Natural killer cell treated with Interleukin-12 subunit alpha and Interleukin-12 subunit beta and Interleukin-15 and Interleukin-18, amount 100 ng/mL, for 72 hours (primary cell): ENCODE measurements at regions not wholly inside any gene's neighbourhood (a gene's known extent, or its start where the extent isn't known, plus 50 kb on each side); places are given as distances from the start of the nearest gene placed in this dataset.

Experiments
- ATAC-seq, 2 donors: fragments of 150-1000 bp; cut with Tn5 transposase in 1 of 2; sonication (Bioruptor Pico), chemical (Tn5 transposase) in 1 of 2; 2 replicates each; pipeline ENCODE4 v1.10.0; 2021
- DNase-seq: peaks from one replicate; pipeline ENCODE4 v3.0.0; 2022; ENCODE audit warnings: low spot score
- H3K27ac Mint-ChIP-seq, 2 donors: 1 replicate in 1 of 2; 2 replicates in 1 of 2; pipeline ENCODE4 v1.8.0; 2022; ENCODE audit warnings: mixed read lengths in 2 of 2, mild to moderate bottlenecking in 1 of 2, moderate library complexity in 1 of 2
- H3K27me3 Mint-ChIP-seq, 2 donors: 1 replicate in 1 of 2; 2 replicates in 1 of 2; pipeline ENCODE4 v1.8.0; 2022; ENCODE audit warnings: mixed read lengths in 2 of 2
- H3K36me3 Mint-ChIP-seq: one replicate; pipeline ENCODE4 v1.8.0; 2022; ENCODE audit warnings: mixed read lengths
- H3K4me1 Mint-ChIP-seq, 2 donors: 1 replicate in 1 of 2; 2 replicates in 1 of 2; pipeline ENCODE4 v1.8.0; 2022; ENCODE audit warnings: low read depth in 2 of 2, mixed read lengths in 2 of 2, mild to moderate bottlenecking in 1 of 2
- H3K4me3 Mint-ChIP-seq: one replicate; pipeline ENCODE4 v1.8.0; 2022; ENCODE audit warnings: mixed read lengths
- H3K9me3 Mint-ChIP-seq: 2 replicates; pipeline ENCODE4 v1.8.0; 2022; ENCODE audit warnings: mixed read lengths

- no peaks in the 10 kb centered on the region for H3K36me3 Mint-ChIP-seq
- H3K4me3 Mint-ChIP-seq: no peak overlapping the region
- DNase-seq: peak; percentile 31
- H3K9me3 Mint-ChIP-seq: no peaks in the 10 kb centered on the region
- no peak overlapping the region for H3K27ac Mint-ChIP-seq
- H3K27me3 Mint-ChIP-seq: peaks cover 6 to 9% of the 10 kb centered on the region in 2 donors
- ATAC-seq: no peak
- H3K4me1 Mint-ChIP-seq: peaks cover 0 to 3% of the 10 kb centered on the region in 2 donors
Measured at GRCh38 chr4:3708611-3709010, 57.6 kb upstream of the ADRA2C start.

DNA sequence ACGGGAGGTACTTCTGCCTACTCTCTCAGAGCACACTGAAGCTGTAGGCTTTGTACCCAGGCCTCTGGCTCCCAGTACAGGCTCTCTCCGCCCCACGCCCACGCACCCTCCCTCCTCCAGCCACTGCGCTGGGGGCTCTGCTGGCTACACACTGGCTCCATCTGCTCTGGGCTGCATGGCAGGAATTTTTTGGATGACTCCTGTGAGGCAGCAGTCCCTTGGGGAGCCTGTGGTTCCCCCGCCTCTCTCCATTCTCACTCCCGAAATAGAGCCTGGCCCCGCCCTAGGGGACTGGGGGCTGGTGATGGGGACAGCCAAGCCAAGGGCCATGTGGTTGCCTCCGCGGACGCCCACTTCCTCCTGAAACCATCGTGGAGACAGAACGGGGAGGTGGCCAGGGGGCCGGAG lies 58.1 kb upstream of the ADRA2C start:
- Mint-ChIP-seq H3K27ac (no peak overlapping the region), H3K27me3 (peaks cover 6 to 9% of the 10 kb centered on the region in 2 donors), H3K9me3 (no peaks in the 10 kb centered on the region), H3K36me3 (no peaks in the 10 kb centered on the region), H3K4me3 (no peak overlapping the region), H3K4me1 (peaks cover 0 to 3% of the 10 kb centered on the region in 2 donors)
- DNase-seq (peak; percentile 54), ATAC-seq (no peak)

DNA sequence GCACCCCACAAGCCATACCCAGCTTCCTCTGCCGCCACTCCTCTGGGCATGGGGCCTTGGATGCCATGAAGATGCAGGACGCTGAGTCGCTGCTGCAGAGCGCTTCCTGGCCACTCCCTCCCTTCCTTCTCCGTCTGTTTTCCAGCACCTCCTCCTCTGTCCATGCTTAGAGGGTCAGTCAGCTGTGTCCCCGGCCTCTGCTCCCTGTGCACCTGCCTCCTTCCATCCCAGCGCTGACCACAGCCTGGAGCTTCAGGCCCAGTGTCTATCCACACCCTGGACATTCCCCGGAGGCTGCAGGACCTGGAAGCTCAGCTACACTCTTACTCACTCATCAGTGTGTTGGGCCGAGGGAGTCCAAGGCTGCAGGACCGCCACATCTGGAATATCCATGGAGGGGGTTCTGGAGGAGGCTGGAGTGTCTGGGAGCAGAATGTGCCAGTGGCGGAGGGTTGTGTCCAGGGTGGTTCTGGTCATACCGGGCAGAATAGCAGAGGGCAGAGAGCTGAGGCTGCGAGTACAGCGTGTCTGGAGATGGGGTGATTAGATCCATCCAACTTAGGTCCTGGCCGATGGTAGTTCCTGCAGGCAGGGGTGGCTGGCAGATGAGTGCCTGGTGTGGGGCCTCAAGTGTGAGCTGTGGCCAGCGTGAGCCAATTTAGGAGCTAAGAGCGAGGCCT lies 58.6 kb upstream of the ADRA2C start:
- Mint-ChIP-seq H3K36me3 (no peaks in the 10 kb centered on the region), H3K4me3 (no peak overlapping the region), H3K9me3 (no peaks in the 10 kb centered on the region), H3K27me3 (peaks cover 6 to 9% of the 10 kb centered on the region in 2 donors), H3K4me1 (peaks cover 0 to 3% of the 10 kb centered on the region in 2 donors), H3K27ac (no peak overlapping the region)
- no peak for ATAC-seq
- DNase-seq: no peak

GRCh38 chr4:3706565-3707422 lies 59.4 kb upstream of the ADRA2C start:
- ATAC-seq (no peak), DNase-seq (no peak)
- Mint-ChIP-seq H3K36me3 (no peaks in the 10 kb centered on the region), H3K27ac (no peak overlapping the region), H3K27me3 (peaks cover 6 to 9% of the 10 kb centered on the region in 2 donors), H3K9me3 (no peaks in the 10 kb centered on the region), H3K4me3 (no peak overlapping the region), H3K4me1 (peaks cover 0 to 3% of the 10 kb centered on the region in 2 donors)

DNA sequence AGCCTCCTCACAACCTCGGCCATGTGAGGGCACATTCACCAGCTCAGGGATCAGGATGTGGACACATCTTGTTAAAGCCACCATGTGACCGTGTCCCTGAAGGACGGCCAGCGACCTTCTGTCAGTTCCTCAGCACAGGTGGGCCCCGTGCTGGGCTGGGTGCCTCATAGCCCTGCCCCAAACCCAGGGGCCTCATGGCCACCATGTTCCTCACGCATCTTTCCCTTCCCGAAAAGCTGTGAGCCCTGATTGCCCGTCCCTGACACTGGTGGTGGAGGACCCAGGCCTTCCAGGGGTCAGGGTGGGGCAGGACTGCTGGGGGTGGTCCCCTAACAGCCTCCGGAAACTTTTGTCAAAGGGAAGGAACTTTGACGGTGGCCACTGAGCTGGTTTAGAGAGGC lies 60.1 kb upstream of the ADRA2C start:
- Mint-ChIP-seq H3K36me3 (no peaks in the 10 kb centered on the region), H3K4me1 (peaks cover 0 to 3% of the 10 kb centered on the region in 2 donors), H3K9me3 (no peaks in the 10 kb centered on the region), H3K4me3 (no peak overlapping the region), H3K27ac (no peak overlapping the region), H3K27me3 (peaks cover 6 to 9% of the 10 kb centered on the region in 2 donors)
- DNase-seq (peak; percentile 12), ATAC-seq (no peak)

- no peak overlapping the region for H3K27ac Mint-ChIP-seq
- H3K4me1 Mint-ChIP-seq: peaks cover 0 to 3% of the 10 kb centered on the region in 2 donors
- H3K27me3 Mint-ChIP-seq: peaks cover 10 to 12% of the 10 kb centered on the region in 2 donors
- ATAC-seq (no peak), DNase-seq (no peak)
- no peaks in the 10 kb centered on the region for H3K36me3 Mint-ChIP-seq
- no peaks in the 10 kb centered on the region for H3K9me3 Mint-ChIP-seq
- H3K4me3 Mint-ChIP-seq: no peak overlapping the region
Measured at GRCh38 chr4:3705236-3705987, 60.8 kb upstream of the ADRA2C start.

GRCh38 chr4:3704669-3705068 lies 61.5 kb upstream of the ADRA2C start:
- ATAC-seq (no peak), DNase-seq (no peak)
- H3K9me3 Mint-ChIP-seq: no peaks in the 10 kb centered on the region
- H3K36me3 Mint-ChIP-seq: no peaks in the 10 kb centered on the region
- no peak overlapping the region for H3K27ac Mint-ChIP-seq
- peaks cover 0 to 3% of the 10 kb centered on the region in 2 donors for H3K4me1 Mint-ChIP-seq
- peaks cover 13 to 17% of the 10 kb centered on the region in 2 donors for H3K27me3 Mint-ChIP-seq
- H3K4me3 Mint-ChIP-seq: no peak overlapping the region

GRCh38 chr4:3703677-3704521 lies 62.3 kb upstream of the ADRA2C start:
- peaks cover 0 to 3% of the 10 kb centered on the region in 2 donors for H3K4me1 Mint-ChIP-seq
- H3K27me3 Mint-ChIP-seq: peaks cover 16 to 19% of the 10 kb centered on the region in 2 donors
- DNase-seq (no peak), ATAC-seq (no peak)
- no peak overlapping the region for H3K27ac Mint-ChIP-seq
- H3K36me3 Mint-ChIP-seq: no peaks in the 10 kb centered on the region
- H3K9me3 Mint-ChIP-seq: no peaks in the 10 kb centered on the region
- no peak overlapping the region for H3K4me3 Mint-ChIP-seq

DNA sequence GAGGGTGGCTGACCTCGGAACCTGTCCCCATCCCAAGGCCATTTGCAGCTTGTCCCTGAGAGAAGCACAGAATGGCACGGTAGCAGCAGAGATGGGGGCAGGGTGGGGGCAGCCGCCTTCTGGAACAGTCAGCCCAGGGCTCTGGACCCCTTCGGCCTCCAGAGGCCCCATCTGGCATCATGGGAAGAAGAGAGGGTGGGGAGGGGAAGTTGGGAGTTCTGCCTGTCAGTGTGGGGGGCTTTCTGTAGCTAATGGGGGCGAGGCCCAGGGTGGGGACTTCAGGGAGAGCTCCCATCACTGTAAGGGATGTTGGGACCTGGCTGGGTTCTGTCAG lies 62.9 kb upstream of the ADRA2C start:
- peaks cover 0 to 3% of the 10 kb centered on the region in 2 donors for H3K4me1 Mint-ChIP-seq
- H3K36me3 Mint-ChIP-seq: no peaks in the 10 kb centered on the region
- ATAC-seq (no peak), DNase-seq (no peak)
- H3K27ac Mint-ChIP-seq: no peak overlapping the region
- peaks cover 21 to 24% of the 10 kb centered on the region in 2 donors for H3K27me3 Mint-ChIP-seq
- no peaks in the 10 kb centered on the region for H3K9me3 Mint-ChIP-seq
- H3K4me3 Mint-ChIP-seq: no peak overlapping the region

- H3K9me3 Mint-ChIP-seq: no peaks in the 10 kb centered on the region
- peaks cover 21 to 27% of the 10 kb centered on the region in 2 donors for H3K27me3 Mint-ChIP-seq
- no peak for DNase-seq
- peaks cover 0 to 3% of the 10 kb centered on the region in 2 donors for H3K4me1 Mint-ChIP-seq
- ATAC-seq: no peak
- H3K36me3 Mint-ChIP-seq: no peaks in the 10 kb centered on the region
- no peak overlapping the region for H3K4me3 Mint-ChIP-seq
- no peak overlapping the region for H3K27ac Mint-ChIP-seq
Measured at GRCh38 chr4:3702561-3703221, 63.5 kb upstream of the ADRA2C start.

- no peak for ATAC-seq
- H3K9me3 Mint-ChIP-seq: peaks cover 3% of the 10 kb centered on the region
- no peak overlapping the region for H3K4me3 Mint-ChIP-seq
- H3K27ac Mint-ChIP-seq: no peak overlapping the region
- no peaks in the 10 kb centered on the region for H3K36me3 Mint-ChIP-seq
- DNase-seq: no peak
- peaks cover 28 to 34% of the 10 kb centered on the region in 2 donors for H3K27me3 Mint-ChIP-seq
- peaks cover 0 to 3% of the 10 kb centered on the region in 2 donors for H3K4me1 Mint-ChIP-seq
Measured at GRCh38 chr4:3701736-3702560, 64.2 kb upstream of the ADRA2C start.

GRCh38 chr4:3701271-3701734 lies 64.9 kb upstream of the ADRA2C start:
- Mint-ChIP-seq H3K27ac (no peak overlapping the region), H3K36me3 (no peaks in the 10 kb centered on the region), H3K4me3 (no peak overlapping the region), H3K4me1 (peaks cover 0 to 3% of the 10 kb centered on the region in 2 donors), H3K27me3 (peaks cover 30 to 41% of the 10 kb centered on the region in 2 donors), H3K9me3 (peaks cover 4% of the 10 kb centered on the region)
- DNase-seq: peak; percentile 37
- ATAC-seq: no peak
